Left ventricle myocardium superior (tissue), 1 donor: ENCODE measurements at regions not wholly inside any gene's neighbourhood (a gene's known extent, or its start where the extent isn't known, plus 50 kb on each side); places are given as distances from the start of the nearest gene placed in this dataset.

Experiments
- ATAC-seq: fragments of 200-7000 bp; cut with Tn5 transposase; one replicate; pipeline ENCODE4 v1.9.1; 2020; ENCODE audit warnings: mild to moderate bottlenecking, moderate library complexity
- DNase-seq: peaks from one replicate; pipeline ENCODE4 v3.0.0-alpha.2; 2020
- intact Hi-C: fragments of 100-400 bp; cut with micrococcal nuclease; formaldehyde crosslinking; loops from one replicate; pipeline ENCODE4 v1.11.0; 2022
- donor health status: DM: no; HTN: yes; CAD: no; lungs with severe emphysema.

DNA sequence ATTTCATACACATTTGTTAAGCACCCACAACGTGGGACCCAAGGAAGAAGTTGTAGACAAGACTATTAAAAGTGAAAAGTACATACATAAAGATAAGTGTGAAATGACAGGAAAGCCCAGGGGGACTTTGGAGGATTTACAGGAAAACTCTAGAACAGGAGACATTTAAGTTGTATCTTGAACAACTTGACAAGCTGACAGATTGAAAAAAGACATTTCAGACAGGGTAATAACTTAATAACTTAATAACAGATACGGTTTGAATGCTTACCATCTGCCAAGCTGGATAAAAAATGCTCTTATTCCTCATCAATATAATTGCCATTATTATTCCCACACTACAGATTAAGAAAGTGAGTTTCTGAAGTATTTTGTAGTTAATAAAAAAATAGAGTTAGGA lies 229.7 kb upstream of the SYT10 start:
- intact Hi-C loops: no loop called here
- DNase-seq (no peak), ATAC-seq (no peak)

DNA sequence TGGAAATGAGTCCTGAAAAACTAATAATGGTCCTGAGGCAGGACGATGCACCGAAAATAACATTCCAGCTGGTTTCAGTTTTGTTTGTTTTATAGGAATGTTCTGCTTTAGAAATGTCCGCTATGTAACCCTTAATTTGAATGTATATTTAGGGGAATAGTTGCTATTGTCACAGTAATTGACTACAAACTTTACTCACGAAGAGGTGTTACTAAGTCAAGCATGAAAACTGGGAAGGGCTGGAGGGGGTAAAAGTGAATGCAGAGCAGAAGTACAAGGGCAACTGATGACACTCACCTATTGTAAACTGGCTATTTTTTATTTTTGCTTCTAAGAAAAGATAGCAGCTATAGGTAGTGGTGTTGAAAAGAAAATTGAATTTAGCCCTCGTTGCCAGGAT lies 230.7 kb upstream of the SYT10 start:
- intact Hi-C loops: no loop called here
- ATAC-seq (no peak), DNase-seq (no peak)

DNA sequence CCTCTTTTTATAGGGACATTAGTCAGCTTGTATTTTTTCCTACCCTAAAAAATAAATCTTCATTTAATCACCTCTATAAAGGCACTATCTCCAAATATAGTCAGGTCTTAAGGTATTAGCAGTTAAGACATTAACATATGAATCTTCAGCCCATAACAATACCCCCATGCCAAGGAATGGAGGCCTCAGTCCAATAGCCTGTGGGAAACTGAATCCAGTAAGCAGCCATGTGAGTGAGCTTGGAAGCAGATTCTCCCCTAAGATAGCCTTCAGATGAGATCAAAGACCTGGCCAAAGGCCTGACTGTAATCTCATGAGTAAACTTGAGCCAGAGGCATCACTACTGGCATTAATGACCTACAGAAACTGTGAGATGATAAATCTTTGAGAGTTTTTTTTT lies 232.1 kb upstream of the SYT10 start:
- intact Hi-C loops: no loop called here
- DNase-seq (no peak), ATAC-seq (no peak)

DNA sequence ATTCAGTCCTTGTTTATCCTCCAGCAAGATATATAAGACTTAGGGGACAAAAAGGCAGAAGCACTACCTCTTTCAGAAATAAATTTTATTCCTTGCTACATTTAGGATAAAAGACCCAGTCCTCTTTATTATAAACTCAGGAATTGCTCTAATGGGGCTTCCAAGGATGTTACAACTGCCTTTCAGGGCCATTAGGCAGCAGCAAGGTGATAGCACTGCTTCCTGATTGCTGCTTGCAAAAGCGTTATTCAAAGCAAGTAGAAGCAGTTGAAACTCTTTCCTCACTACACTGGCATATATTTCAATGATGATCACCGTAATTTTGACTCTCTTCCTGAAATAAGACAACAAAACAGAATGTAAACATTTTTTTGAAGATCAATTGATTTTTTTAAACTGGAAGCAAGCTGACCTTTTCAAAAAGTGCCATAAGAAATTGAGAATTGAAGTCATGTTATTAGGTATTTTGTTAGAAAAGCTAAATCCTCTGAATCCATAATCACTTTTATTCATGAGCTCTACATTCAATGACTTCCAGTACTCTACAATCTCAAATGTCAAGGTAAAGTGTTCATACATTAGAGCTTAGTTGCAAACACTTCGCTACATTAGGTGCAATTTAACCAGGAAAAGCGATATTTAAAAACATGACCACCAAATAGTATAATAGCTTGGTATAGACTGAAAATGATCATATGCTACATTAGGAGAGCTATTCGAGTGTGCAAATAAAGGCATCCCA lies 233.4 kb upstream of the SYT10 start:
- DNase-seq: no peak
- intact Hi-C loops: no loop called here
- ATAC-seq: no peak

DNA sequence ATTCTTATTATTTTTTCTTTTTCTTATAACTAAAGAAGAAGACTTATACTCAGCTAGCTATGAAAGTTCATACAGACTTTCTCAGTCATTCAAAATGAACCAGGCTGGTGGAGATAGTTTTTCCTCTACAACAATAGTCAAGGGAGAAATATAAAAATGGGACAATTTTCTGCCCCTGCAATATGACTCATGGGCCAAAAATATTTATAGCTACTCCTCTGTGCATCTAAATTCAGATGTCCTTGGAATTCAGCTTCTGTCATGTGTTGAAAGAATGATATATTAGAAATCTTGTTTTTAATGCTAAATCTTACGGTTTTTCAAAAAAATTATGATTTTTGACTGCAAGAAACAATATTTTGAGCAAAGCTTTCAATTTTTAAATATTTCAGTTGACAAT lies 237.2 kb upstream of the SYT10 start:
- DNase-seq (no peak), ATAC-seq (no peak)
- intact Hi-C loops: no loop called here

DNA sequence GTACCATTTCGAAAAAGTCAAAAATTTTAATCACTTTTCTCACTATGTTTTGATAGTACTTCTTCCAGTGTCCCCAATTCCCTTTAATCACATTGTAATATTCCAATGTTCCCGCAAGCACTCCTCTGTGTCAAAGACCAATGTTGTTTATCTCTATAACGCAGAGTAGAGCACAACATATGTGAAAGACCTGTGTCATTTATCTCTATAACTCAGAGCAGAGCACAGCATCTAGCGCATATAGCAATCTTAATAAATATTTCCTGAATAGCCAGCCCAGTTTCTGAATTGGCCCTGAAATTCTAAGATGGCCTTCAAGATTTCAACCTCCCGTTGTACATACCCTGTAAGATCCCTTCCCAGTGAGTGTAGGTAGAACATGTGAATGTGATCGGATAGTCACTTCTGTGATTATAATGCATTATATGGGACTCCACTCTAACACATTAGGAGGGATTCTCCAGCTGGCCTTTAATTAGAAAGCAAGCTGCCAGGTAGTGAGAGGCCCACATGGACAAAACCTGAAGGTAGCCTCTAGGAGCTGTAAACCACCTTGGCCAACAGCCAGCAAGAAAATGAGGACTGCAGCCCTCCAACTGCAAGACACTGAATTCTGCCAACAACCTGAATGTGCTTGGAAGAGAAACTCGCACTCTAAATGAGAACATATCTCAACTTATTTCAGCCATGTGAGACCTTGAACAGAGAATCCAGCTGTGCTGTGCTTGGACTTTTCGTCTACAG lies 238.8 kb upstream of the SYT10 start:
- DNase-seq: no peak
- no peak for ATAC-seq
- intact Hi-C loops: no loop called here

DNA sequence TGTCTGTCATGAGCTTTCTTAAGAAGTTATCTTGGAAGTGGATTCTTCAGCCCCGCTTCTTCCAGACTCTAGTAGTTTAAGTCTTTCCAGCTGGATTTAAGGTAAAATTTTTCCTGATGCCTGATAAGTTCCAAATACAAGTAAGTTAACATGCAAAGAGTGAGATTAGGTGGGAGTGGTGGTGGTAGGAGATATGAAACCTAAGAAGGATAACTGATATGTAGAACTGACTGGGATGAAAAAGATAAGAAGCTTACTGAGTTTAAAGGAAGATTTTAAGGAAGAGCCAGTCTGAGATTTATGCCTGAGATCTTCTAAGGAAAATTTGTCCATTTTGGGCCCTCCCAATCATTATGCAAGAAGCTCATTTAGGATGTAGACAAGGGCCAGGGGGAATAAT lies 250.9 kb upstream of the SYT10 start:
- ATAC-seq: no peak
- no peak for DNase-seq
- intact Hi-C loops: no loop called here

DNA sequence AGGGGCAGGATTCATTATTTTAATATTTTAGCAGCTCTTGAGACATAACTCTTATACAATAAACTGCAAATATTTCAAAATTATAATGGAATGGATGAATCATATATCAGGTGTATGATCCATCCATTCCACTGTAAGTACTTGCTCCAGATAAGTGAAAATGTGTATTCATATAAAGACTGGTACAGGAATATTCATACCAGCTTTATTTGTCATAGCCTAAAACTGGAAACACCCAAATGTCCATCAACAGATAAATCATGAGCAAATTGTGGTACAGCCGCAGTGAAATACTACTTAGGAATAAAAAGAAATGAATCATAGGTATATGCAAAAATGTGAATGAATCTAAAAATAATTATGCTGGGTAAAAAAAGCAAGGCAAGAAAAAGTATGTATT lies 263.6 kb upstream of the SYT10 start:
- intact Hi-C loops: no loop called here
- ATAC-seq (no peak), DNase-seq (no peak)

DNA sequence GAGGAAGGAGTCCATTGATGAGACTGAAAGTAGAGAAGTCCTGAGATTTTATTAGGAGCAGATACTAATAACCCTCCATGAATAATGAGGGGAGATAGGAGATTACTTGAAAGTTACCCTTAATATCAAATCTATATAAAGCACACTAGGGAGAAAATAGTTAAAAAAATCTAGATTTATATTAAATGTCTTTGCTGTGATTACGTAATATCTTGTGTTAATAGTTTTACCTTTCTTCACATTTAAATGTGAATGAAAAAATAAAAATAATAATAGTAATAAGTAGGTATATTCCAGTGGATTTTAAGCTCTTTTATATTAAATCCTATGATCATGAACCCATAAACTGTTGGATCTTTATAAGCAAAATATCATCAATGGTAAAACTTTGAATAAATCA lies 267.3 kb upstream of the SYT10 start:
- intact Hi-C loops: no loop called here
- no peak for ATAC-seq
- DNase-seq: no peak

DNA sequence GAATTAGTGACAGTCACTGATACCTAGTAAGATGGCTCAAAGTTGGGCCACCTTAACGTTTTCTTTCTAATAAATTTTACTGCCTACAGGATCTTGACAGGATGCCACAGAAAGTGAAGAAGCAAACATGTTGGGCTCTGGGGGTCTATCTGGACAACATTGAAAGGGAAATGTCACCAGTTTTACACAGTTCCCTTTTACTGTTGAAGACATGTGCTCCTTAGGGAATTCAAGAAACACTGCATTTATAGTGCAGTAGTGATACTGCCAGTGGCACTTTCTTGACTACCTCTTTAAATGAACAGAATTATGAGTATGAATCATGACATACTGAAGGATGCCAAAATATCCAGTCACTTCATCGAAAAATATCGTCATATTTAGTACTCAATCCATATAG lies 269.3 kb upstream of the SYT10 start:
- intact Hi-C loops: no loop called here
- DNase-seq (no peak), ATAC-seq (no peak)

DNA sequence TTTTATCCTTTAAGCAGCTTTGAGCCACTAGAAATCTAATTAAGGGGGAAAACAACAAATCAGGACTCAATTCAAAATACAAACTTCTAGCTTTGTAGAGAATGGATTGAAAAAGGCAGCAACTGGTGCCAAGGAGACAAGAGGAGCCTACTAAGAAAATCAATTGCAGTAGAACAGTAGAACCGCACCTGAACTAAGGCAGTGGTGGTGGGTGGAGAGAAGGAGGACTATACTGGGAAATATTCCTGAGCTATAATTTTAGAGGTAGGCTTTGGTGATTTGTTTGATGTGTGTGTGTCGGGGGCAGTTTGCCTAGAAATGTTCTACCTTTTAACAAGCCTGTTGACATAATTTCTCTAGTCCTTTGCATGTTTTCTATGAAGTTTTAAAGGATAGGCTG lies 270.9 kb upstream of the SYT10 start:
- ATAC-seq (no peak), DNase-seq (no peak)
- intact Hi-C loops: no loop called here

DNA sequence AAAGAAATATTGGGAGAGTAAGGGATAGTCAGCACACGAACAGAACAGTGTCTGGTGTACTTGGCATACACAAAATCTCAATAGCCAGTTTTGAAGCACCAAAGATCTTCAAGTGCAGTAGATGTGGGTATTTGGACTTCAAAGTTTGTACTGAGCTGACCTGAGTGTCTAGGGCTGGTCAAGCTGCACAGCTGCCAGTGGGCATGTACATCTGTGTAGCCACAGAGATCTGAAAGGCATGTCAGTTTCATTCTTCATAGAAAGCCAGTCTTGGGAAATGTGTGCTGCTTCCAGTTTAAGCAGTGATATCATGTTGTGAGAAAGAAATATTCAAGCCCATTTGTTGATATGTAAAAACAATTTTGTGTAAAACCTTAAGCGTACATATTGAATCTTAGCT lies 279.0 kb upstream of the SYT10 start:
- intact Hi-C loops: no loop called here
- no peak for ATAC-seq

DNA sequence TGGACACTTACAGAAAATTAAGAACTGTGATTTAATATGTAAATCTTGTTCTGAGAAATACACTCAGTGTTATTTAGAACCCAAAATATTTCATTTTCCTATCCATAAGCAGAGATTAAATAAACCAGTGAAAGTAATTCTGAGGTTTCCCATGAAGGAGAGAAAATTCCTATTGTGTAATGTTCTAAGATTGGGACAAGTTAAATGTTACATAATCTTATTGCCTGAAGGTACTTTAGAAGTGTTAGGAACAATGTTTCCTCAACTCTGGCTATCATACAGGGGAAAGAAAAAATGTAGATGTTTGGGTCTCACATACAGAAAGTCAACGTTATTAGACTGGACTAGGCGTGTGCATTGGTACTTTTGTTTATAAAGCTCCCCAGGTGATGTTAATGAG lies 281.9 kb upstream of the SYT10 start:
- no peak for DNase-seq
- intact Hi-C loops: no loop called here
- no peak for ATAC-seq

More for the DNA sequence above, 279.0 kb upstream of the SYT10 start:
- DNase-seq: no peak

DNA sequence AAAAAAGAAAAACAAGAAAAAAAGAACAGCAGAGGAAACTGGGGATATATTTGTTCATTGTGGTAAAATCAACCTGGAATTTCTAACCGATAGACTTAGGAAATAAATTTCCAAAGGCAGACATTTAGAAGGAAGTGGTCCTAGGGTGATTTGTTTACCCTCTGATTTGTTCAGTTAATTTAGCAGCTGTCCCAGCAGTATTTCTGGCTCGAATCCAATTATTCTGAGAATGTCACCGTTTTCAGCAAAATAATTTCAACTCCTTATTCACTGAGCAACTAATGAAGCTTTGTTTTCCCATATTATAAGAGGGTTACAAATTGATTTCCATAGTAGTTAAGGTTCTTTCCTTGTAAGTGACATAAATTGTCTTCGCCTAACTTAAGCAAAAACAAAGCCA lies 285.2 kb upstream of the SYT10 start:
- no peak for DNase-seq
- no peak for ATAC-seq
- intact Hi-C loops: no loop called here

DNA sequence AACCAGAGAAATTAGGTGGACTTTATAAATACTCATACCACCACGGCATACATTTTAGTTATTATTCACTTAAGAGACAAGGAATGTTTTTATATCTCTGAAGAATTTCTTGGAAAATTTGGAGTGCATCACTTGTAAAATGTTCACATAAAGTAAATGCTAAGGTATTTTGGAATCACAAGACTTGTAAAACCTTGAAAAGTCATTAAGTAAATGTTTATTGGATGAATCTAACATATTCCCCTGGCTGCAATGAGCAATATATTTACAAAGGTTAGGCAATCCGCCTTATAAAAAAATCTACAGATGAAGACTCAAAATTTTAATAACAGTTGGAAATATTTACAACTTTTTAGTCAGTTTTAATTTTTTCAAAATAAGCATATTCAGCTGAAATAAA lies 287.4 kb upstream of the ALG10 start:
- no peak for DNase-seq
- no peak for ATAC-seq
- intact Hi-C loops: no loop called here

DNA sequence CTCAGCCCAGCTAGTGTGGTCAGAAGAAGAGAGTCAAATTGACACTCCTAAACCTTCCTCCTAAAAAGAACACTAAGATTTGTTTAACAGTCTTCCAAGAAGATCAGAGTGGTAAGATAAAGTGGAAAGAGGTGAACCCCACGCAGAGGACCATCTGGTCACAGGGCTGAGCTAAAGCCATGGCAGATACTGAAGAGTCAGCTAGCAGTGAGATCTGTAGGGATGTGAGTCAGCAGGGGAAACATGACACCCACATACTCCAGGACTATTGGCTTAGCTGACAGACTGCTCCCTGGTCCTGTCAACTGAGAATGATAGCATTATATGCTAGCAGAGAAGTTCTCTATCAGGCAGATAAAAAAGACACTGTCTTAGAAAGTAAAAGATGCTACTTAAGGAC lies 269.4 kb upstream of the ALG10 start:
- DNase-seq: no peak
- ATAC-seq: no peak
- intact Hi-C loops: no loop called here

DNA sequence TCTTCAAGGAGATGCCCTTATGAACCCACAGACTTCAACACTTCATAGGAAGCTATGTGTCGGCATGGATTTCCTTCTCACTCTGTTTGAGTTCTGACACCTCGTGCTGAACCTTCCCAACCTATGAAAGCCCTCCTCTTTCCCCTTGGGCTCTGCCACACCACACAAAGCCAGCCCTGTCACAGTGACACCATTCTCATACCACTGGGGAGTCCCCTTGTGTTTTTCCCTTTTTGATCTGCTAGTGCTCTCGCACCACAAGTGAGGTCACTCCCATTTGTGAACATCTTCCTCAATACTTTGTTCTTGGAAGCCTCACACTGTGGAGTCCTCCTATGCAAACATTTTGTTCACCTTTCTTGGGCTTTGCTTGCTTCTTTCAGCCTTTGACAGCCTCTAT lies 264.6 kb upstream of the ALG10 start:
- DNase-seq: no peak
- intact Hi-C loops: no loop called here
- no peak for ATAC-seq

DNA sequence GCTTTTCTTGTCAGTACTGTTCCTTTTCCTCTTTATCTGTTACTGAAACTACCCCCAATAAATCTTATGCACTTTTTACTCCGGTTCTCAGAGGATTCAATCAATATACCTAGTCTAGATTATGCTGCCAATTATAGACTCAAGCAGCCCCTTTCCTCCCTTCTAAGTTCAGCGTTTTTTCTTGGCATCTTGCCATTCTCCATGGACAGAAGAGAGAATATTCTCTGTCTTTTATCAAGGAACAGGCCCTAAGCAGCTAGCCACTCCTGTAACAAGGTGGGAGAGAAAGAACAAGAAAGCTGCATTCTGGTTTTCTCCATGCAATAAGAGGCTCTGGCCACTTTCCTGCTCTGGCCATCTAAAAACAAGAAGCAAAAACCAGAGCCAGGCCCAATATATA lies 263.0 kb upstream of the ALG10 start:
- intact Hi-C loops: no loop called here
- ATAC-seq (no peak), DNase-seq (no peak)

DNA sequence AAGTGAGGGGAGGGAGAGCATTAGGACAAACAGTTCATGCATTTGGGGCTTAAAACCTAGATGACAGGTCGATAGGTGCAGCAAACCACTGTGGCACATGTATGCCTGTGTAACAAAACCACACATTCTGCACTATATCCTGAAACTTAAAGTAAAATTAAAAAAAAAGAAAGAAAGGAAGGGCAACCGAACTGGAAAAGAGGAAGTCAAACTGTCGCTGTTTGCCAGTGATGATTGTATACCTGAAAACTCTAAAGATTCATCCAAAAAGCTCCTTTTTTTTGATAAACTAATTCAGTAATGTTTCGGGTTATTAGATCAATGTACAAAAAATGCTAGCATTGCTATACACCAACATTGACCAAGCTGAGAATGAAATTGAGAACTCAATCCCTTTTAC lies 259.0 kb upstream of the ALG10 start:
- ATAC-seq (no peak), DNase-seq (no peak)
- intact Hi-C loops: no loop called here

DNA sequence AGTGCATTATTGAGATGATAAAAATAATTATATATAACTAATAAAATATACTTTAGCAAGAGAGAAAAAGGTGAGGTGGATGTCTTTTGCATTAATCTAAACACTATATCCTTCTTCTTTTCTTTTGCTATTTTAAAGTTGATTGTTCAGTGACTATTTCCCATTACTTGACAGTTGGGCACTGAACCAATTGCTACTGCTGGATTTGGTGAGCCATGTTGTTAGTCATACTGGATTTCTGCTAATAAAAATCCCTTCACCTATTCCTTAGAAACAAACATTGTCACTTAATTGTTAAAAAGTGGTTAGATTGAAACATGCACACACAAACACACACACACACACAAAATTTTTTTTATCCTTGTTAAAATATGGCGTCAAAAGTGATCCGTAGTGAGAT lies 251.6 kb upstream of the ALG10 start:
- intact Hi-C loops: no loop called here
- DNase-seq (no peak), ATAC-seq (no peak)

DNA sequence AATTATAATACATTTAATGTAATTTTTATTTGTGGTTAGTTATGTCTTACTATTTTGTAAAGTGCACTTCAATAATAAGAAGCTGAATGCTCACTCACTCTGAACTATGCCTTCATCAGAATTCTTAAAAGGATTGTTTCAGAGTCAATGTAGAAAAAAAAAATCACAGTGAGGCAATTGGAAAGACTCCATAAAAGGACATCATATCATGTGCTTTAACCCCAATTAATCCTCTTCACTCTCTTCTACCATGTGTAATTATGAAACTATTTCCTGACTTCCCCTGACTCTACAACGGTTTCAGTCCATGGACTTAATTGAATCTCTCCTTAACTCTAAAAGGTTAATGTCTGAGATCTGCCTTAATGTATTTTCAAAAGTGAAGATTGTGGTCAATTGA lies 250.4 kb upstream of the ALG10 start:
- ATAC-seq (no peak), DNase-seq (no peak)
- intact Hi-C loops: no loop called here
